Gastroesophageal sphincter (tissue), 4 donors: ENCODE measurements at regions not wholly inside any gene's neighbourhood (a gene's known extent, or its start where the extent isn't known, plus 50 kb on each side); places are given as distances from the start of the nearest gene placed in this dataset.

Experiments
- ATAC-seq: fragments of 150-250 bp; one replicate; pipeline ENCODE4 v1.9.1; 2016; ENCODE audit warnings: mild to moderate bottlenecking, moderate library complexity
- H3K27ac ChIP-seq, 4 donors: fragments of 200-600 bp; sonication (generic) in 3 of 4; 1 replicate in 3 of 4; 2 replicates in 1 of 4; pipeline ENCODE4 v1.5.1; 2016 to 2019
- H3K27me3 ChIP-seq: fragments of 200-600 bp; sonication (generic); one replicate; pipeline ENCODE4 v1.5.1; 2019
- H3K36me3 ChIP-seq, 2 donors: fragments of 200-600 bp; sonication (generic); one replicate each; pipeline ENCODE4 v1.5.1; 2019; ENCODE audit warnings: control low read depth in 1 of 2
- H3K4me1 ChIP-seq, 3 donors: fragments of 200-600 bp; sonication (generic); 1 replicate in 2 of 3; 2 replicates in 1 of 3; pipeline ENCODE4 v1.5.1; 2016 to 2019; ENCODE audit warnings: control low read depth in 2 of 3
- H3K4me3 ChIP-seq, 2 donors: fragments of 200-600 bp; sonication (generic); one replicate each; pipeline ENCODE4 v1.5.1; 2019; ENCODE audit warnings: mild to moderate bottlenecking in 1 of 2, moderate library complexity in 1 of 2
- H3K9me3 ChIP-seq, 3 donors: fragments of 200-600 bp; sonication (generic); one replicate each; pipeline ENCODE4 v1.5.1; 2017 to 2019; ENCODE audit warnings: control low read depth in 2 of 3
- CTCF ChIP-seq, 4 experiments: fragments of 200-600 bp in 2 of 4; fragments of 450-650 bp in 2 of 4; sonication (generic) in 1 of 4; IDR thresholded peaks; one replicate each; pipeline ENCODE4 v1.5.1; 2017 to 2019; ENCODE audit warnings: antibody characterized with exemption in 4 of 4, mild to moderate bottlenecking in 2 of 4, moderate library complexity in 2 of 4
- EP300 ChIP-seq: sonication (generic); formaldehyde crosslinking; IDR thresholded peaks from one replicate; pipeline ENCODE4 v1.6.1; 2017; ENCODE audit warnings: antibody characterized with exemption, mild to moderate bottlenecking
- POLR2A ChIP-seq, 2 donors: fragments of 450-650 bp; IDR thresholded peaks; one replicate each; pipeline ENCODE4 v1.6.1; 2017; ENCODE audit warnings: antibody characterized with exemption in 2 of 2, mild to moderate bottlenecking in 2 of 2, moderate library complexity in 1 of 2
- POLR2AphosphoS5 ChIP-seq: sonication (generic); formaldehyde crosslinking; IDR thresholded peaks from one replicate; pipeline ENCODE4 v1.6.1; 2017; ENCODE audit warnings: antibody characterized with exemption
- WGBS, 2 donors: methylation state at CpG; one replicate each; pipeline ENCODE4 v1.1.5; 2018; ENCODE audit warnings: low coverage in 1 of 2; 5-methylcytosine and 5-hydroxymethylcytosine counted together

- TF ChIP-seq EP300 (no peak), CTCF (IDR thresholded peaks at IDR 0.05) (no peak), POLR2A (IDR thresholded peaks at IDR 0.05) (no peak), POLR2AphosphoS5 (no peak)
- no peaks in the 10 kb centered on the region for H3K27me3 ChIP-seq
- WGBS, 2 donors = 33 to 50% methylated on average over 1 of the region's 1 CpG
- H3K9me3 ChIP-seq = no peaks in the 10 kb centered on the region
- H3K4me3 ChIP-seq = no peak overlapping the region
- H3K4me1 ChIP-seq = no peaks in the 10 kb centered on the region
- no peak for ATAC-seq
- no peak overlapping the region for H3K27ac ChIP-seq
- no peaks in the 10 kb centered on the region for H3K36me3 ChIP-seq
Measured at GRCh38 chr4:34009951-34010350, 2234.4 kb downstream of the ARAP2 start.

DNA sequence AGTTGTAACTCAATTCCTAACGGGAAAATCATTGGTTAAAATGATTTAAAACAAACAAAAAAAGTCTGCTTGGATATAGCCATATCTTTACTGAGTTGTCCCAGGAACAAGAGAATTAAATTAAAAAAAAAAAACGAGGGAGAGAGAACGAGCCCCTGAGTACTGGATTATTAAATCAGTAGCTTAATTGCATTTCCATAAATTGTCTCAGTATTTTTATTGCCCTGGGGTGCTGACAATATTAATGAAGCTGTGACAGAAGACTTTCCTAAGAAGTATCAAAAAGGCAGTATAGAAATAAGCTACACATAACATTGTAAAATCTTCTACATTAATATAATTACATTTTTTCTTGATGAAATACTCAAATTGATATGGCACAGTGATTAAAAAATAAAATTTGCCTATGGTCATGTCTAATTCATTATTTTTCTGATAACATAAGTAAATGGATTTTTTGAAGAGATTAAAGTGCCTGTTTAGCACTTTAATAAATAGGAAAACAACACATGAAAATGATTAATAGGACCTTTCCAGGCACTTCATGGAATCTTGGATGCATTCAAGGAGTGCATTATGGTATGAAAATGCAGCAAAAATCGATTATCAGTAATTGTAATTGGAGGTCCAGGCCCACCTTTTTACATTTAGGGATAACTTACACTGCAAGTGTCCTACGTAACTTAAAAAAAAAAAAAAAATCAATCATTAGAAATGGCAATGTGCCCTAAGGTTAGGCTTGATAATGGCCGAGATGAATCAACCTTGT, 2233.4 kb downstream of the ARAP2 start:
- H3K36me3 ChIP-seq = no peaks in the 10 kb centered on the region
- no peaks in the 10 kb centered on the region for H3K27me3 ChIP-seq
- WGBS, 2 donors = 68 to 69% methylated on average over 4 to 6 of the region's 6 CpGs
- no peak overlapping the region for H3K4me3 ChIP-seq
- H3K9me3 ChIP-seq = no peaks in the 10 kb centered on the region
- no peak for ATAC-seq
- TF ChIP-seq POLR2AphosphoS5 (no peak), POLR2A (IDR thresholded peaks at IDR 0.05) (no peak), EP300 (no peak), CTCF (IDR thresholded peaks at IDR 0.05) (no peak)
- no peak overlapping the region for H3K27ac ChIP-seq
- no peaks in the 10 kb centered on the region for H3K4me1 ChIP-seq

DNA sequence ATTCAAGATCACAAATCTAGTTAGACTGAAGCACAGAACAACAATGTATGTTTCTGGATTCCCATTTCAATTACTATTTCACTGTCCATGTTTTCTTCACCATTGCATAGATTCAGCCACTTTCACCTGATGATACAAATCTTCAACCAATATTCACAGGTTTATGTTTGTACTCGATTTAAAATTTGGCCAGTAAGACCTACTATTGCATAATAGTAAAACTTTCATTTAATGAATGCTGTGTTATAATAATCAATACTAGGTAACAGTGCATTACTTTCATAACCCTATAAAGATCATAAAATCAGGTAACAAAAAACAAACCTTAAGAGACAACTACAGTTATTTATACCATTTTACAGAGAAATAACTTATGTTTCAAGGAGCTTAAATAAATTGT, 2209.1 kb downstream of the ARAP2 start:
- WGBS, 2 donors = 87 to 92% methylated on average over 1 of the region's 1 CpG
- ATAC-seq = no peak
- no peaks in the 10 kb centered on the region for H3K36me3 ChIP-seq
- no peak overlapping the region for H3K4me3 ChIP-seq
- no peaks in the 10 kb centered on the region for H3K27me3 ChIP-seq
- H3K27ac ChIP-seq = no peak overlapping the region
- H3K9me3 ChIP-seq = no peaks in the 10 kb centered on the region
- no peaks in the 10 kb centered on the region for H3K4me1 ChIP-seq
- TF ChIP-seq POLR2A (IDR thresholded peaks at IDR 0.05) (no peak), POLR2AphosphoS5 (no peak), CTCF (IDR thresholded peaks at IDR 0.05) (no peak)

- 73 to 95% methylated on average over 1 of the region's 1 CpG for WGBS, 2 donors
- Histone ChIP-seq H3K27ac (no peak overlapping the region), H3K4me3 (no peak overlapping the region), H3K9me3 (no peaks in the 10 kb centered on the region), H3K36me3 (no peaks in the 10 kb centered on the region), H3K4me1 (no peaks in the 10 kb centered on the region), H3K27me3 (no peaks in the 10 kb centered on the region)
- ATAC-seq = no peak
- TF ChIP-seq POLR2A (IDR thresholded peaks at IDR 0.05) (no peak), CTCF (IDR thresholded peaks at IDR 0.05) (no peak), POLR2AphosphoS5 (no peak), EP300 (no peak)
Measured at GRCh38 chr4:34037280-34037679, 2207.0 kb downstream of the ARAP2 start.

- no peaks in the 10 kb centered on the region for H3K36me3 ChIP-seq
- TF ChIP-seq POLR2AphosphoS5 (no peak), POLR2A (IDR thresholded peaks at IDR 0.05) (no peak), CTCF (IDR thresholded peaks at IDR 0.05) (no peak), EP300 (no peak)
- H3K4me1 ChIP-seq = no peaks in the 10 kb centered on the region
- WGBS, 2 donors = 90 to 94% methylated on average over 12 to 14 of the region's 14 CpGs
- no peak for ATAC-seq
- no peaks in the 10 kb centered on the region for H3K9me3 ChIP-seq
- no peaks in the 10 kb centered on the region for H3K27me3 ChIP-seq
- H3K27ac ChIP-seq = no peak overlapping the region
- H3K4me3 ChIP-seq = no peak overlapping the region
Measured at GRCh38 chr4:34039766-34040165, 2204.5 kb downstream of the ARAP2 start.
